ENCODE measurements at regions not wholly inside any gene's neighbourhood (a gene's known extent, or its start where the extent isn't known, plus 50 kb on each side); places are given as distances from the start of the nearest gene placed in this dataset.

DNA sequence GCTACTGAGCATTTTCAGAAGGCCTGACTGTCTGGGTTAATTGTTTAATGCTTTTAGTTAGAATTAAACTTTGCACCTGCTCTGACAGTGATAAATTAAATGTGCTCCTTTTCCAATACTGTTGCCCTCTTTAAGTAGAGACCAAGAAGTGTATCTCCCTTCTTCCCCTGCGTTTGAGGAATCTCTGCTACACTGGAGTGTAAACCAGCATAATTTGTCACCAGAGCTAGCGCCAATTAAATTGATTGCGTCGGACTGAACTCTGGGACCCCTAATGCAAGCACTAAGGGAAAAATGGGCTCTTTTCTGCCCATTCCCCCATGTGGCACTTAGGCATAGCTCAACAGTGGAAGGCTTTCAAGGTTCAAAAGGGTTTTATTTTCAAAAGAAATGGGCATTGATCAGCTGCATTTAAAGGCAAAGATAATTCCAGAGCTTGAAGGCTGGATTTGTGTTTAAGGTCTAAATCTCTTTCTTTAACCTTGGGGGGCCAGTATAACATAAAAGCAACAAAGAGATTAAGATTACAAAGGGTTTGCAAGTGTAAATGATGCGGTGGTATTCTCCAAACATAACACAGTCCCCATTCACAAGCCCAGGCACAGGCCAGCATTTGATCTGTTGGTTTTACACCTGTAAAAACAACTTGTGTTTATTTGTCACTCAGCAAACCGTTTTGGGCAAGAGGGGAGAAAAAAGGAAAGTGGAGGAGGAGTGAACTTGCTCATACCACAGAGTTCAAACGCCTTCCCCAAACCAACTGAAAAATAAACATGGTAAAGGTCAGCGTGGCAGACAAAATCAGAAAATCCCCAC lies 427.6 kb downstream of the BCL11A start:
- ATAC-seq = no peak
- Histone ChIP-seq H3K4me3 (no peak overlapping the region), H3K9me3 (no peaks in the 10 kb centered on the region), H3K4me1 (ENCODE audit: low read depth) (no peaks in the 10 kb centered on the region), H3K36me3 (ENCODE audit: low read depth) (no peaks in the 10 kb centered on the region)
- no peak for DNase-seq
- TF ChIP-seq, protein P1, sequence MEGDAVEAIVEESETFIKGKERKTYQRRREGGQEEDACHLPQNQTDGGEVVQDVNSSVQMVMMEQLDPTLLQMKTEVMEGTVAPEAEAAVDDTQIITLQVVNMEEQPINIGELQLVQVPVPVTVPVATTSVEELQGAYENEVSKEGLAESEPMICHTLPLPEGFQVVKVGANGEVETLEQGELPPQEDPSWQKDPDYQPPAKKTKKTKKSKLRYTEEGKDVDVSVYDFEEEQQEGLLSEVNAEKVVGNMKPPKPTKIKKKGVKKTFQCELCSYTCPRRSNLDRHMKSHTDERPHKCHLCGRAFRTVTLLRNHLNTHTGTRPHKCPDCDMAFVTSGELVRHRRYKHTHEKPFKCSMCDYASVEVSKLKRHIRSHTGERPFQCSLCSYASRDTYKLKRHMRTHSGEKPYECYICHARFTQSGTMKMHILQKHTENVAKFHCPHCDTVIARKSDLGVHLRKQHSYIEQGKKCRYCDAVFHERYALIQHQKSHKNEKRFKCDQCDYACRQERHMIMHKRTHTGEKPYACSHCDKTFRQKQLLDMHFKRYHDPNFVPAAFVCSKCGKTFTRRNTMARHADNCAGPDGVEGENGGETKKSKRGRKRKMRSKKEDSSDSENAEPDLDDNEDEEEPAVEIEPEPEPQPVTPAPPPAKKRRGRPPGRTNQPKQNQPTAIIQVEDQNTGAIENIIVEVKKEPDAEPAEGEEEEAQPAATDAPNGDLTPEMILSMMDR (IDR thresholded peaks at IDR 0.05) = no peak
- intact Hi-C loops (cut with DNase I, micrococcal nuclease) = no loop called here

DNA sequence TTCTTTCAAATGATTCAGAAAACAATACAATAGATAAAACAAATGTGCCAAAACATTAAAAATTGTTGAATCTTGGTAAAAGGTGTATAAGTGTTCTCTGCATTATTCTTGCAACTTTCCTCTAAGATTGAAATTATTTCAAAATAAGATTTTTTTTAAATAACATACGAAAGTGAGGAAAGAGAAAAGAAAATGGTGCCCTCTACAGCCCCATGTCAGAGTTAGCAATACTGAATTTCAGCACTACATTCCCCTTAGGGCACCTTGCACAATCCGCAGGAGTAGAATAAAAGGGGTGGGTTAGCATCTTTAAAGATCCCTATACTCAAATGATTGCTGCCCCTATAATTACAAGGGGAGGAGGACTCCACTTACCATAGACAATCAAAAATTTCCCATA lies 433.7 kb downstream of the BCL11A start:
- no peaks in the 10 kb centered on the region for H3K36me3 ChIP-seq (ENCODE audit: low read depth)
- no peaks in the 10 kb centered on the region for H3K4me1 ChIP-seq (ENCODE audit: low read depth)
- ATAC-seq (no peak), DNase-seq (no peak)
- peaks cover 3% of the 10 kb centered on the region for H3K9me3 ChIP-seq
- intact Hi-C loops (cut with DNase I, micrococcal nuclease) = no loop called here
- no peak overlapping the region for H3K4me3 ChIP-seq
- TF ChIP-seq, protein P1 (IDR thresholded peaks at IDR 0.05) = no peak

DNA sequence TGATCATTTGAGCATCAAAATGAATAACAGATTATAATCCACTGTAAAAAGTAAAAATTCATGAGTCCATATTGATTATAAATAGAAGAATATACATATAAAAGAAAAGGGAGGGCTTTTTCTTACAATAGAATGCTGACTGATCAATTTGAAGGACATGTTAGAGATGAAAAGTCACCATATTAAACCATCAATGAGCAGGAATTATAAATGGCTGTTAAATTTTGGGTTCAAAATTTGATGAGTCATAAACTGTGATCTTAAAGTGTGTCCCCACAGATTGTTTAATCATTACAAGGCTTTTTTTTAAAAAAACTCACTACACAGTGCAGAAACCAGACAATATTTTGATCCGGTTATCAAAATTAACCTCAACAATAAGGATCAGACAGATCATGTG lies 434.5 kb downstream of the BCL11A start:
- TF ChIP-seq, protein P1 (IDR thresholded peaks at IDR 0.05) = no peak
- H3K4me3 ChIP-seq = no peak overlapping the region
- no peaks in the 10 kb centered on the region for H3K4me1 ChIP-seq (ENCODE audit: low read depth)
- no peaks in the 10 kb centered on the region for H3K36me3 ChIP-seq (ENCODE audit: low read depth)
- DNase-seq (no peak), ATAC-seq (no peak)
- intact Hi-C loops (cut with DNase I, micrococcal nuclease) = no loop called here
- peaks cover 3% of the 10 kb centered on the region for H3K9me3 ChIP-seq

DNA sequence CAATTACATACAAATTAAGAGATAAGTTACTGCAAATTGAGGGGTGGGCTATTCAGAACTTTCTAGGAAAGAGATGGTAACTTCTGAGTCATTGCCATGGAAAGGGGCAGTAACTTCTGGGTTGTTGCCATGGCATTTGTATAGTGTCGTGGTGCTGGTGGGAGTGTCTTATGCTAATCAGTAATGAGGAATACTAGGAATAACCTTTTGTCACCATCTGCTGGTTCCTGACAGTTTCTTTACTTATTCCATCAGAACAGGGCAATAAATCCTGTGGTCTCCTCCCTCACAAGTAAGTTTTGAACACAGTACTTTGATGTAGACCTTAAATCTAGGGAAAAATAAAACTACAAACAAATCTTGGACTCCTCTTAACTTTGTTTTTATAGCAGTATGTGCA lies 435.4 kb downstream of the BCL11A start:
- Histone ChIP-seq H3K4me1 (ENCODE audit: low read depth) (no peaks in the 10 kb centered on the region), H3K36me3 (ENCODE audit: low read depth) (no peaks in the 10 kb centered on the region), H3K9me3 (peaks cover 3% of the 10 kb centered on the region), H3K4me3 (no peak overlapping the region)
- TF ChIP-seq, protein P1 (IDR thresholded peaks at IDR 0.05) = no peak
- DNase-seq = no peak
- intact Hi-C loops (cut with DNase I, micrococcal nuclease) = no loop called here
- ATAC-seq = peak; percentile 28

DNA sequence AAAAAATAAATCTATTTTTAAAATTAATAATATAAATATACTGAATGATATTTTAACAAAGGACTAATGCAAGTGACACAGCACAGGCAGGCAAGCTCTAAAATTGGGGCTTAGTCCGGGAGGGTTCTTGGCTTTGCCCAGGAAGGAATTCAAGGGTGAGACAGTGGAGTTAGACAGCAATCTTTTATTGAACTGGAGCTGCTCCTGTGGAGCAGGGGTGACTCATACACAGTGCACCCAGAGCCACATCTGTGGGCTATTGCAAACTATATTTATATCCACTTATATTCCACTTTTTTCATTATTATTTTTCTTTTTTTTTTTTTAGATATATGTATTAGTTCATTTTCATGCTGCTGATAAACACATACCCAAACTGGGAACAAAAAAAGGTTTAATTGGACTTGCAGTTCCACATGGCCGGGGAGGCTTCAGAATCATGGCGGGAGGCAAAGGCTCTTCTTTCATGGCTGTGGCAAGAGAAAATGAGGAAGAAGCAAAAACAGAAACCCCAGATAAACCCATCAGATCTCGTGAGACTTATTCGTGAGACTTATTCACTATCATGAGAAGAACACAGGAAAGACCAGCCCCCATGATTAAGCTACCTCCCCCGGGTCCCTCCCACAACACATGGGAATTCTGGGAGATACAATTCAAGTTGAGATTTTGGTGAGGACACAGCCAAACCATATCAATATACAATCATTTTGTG lies 437.1 kb downstream of the BCL11A start:
- no peak for ATAC-seq

More for the DNA sequence above, 437.1 kb downstream of the BCL11A start:
- intact Hi-C loops (cut with DNase I, micrococcal nuclease) = no loop called here
- Histone ChIP-seq H3K4me3 (no peak overlapping the region), H3K9me3 (peaks cover 3% of the 10 kb centered on the region), H3K36me3 (ENCODE audit: low read depth) (no peaks in the 10 kb centered on the region), H3K4me1 (ENCODE audit: low read depth) (no peaks in the 10 kb centered on the region)
- no peak for DNase-seq
- TF ChIP-seq, protein P1 (IDR thresholded peaks at IDR 0.05) = no peak
